HG03045 (cell line): ENCODE measurements at regions not wholly inside any gene's neighbourhood (a gene's known extent, or its start where the extent isn't known, plus 50 kb on each side); places are given as distances from the start of the nearest gene placed in this dataset.

Source experiments
- ATAC-seq: cut with Tn5 transposase; IDR thresholded peaks from one replicate; pipeline ENCODE4 v1.9.1; 2021; ENCODE audit warnings: mild to moderate bottlenecking, moderate library complexity; ENCODE audit not compliant: unreplicated experiment

GRCh38 chr12:116481726-116482125, 77.5 kb upstream of the MAP1LC3B2 start:
- ATAC-seq: no peak

DNA sequence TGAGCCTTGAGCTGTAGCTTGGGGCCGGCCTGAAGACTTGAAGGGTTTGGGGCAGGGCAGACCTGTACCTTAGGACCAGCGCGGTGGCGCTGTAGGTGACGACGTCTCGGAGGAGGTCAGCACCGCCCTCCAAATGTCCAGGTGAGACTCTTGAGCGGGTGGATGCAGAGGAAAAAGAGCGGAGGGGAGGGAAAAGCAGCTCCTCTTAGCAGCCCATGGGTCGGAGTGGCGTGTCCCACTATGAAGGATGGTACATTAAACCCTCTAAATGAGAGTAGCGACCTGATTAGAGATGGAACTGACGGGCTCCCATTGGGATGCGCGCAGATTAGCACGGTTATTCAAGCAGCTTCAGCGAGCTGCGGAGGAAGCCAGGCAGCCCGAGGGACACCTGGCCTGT, 77.0 kb upstream of the MAP1LC3B2 start:
- no peak for ATAC-seq

DNA sequence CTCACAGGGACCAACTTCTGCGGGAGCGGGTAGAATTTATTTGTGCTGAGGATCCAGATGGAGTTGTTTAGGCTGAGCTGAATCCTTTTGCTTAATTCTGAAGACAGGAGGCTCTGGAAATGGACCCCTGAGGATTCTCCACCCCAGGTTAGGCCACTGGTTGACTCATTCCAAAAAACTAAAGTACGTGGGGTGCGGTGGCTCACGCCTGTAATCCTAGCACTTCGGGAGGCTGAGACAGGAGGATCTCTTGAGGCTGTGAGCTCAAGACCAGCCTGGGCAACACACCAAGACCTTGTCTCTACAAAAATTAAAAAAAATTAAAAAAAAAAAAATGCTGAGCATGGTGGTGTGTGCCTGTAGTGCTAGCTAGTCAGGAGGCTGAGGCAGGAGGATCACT, 76.3 kb upstream of the MAP1LC3B2 start:
- ATAC-seq: no peak

- no peak for ATAC-seq
Measured at GRCh38 chr12:116483959-116484750, 75.0 kb upstream of the MAP1LC3B2 start.

DNA sequence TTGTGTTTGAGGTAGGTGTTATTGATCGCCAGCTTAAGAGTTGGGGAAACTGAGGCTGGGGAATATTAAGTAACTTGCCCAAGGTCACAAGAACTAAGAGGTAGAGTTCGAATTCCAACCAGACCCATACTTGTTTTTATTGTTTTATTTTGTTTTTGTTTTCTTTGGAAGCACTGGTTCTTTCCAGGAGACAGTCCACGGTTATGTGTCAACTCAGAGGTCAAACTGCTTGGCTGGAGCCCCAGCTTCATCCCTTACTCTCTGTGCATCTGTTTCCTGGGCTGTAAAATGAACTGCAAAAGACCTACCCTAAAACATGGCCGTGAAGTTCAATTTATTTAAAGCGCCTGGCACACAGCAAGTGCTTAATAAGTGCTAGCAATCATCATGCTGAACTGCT, 74.4 kb upstream of the MAP1LC3B2 start:
- no peak for ATAC-seq

DNA sequence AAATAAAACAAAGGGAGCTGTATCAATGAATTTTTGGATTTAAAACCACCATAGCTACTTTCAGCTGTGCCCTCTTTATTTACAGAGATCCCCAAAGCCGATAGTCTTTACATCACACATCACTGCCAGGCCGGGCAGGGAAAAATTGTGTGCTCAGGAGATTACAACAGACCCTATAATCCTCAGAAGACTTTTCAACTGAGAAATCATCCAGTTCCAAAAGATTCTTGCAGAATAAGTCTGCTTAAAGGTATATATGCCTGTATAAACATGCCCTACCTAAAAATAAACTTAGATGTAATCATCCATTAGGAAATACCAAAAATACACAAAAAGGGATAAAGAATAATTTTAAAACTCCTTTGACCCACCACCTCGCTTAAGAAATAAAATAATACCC, 70.1 kb upstream of the MAP1LC3B2 start:
- ATAC-seq: no peak

GRCh38 chr12:116490471-116490870, 68.7 kb upstream of the MAP1LC3B2 start:
- ATAC-seq: no peak

DNA sequence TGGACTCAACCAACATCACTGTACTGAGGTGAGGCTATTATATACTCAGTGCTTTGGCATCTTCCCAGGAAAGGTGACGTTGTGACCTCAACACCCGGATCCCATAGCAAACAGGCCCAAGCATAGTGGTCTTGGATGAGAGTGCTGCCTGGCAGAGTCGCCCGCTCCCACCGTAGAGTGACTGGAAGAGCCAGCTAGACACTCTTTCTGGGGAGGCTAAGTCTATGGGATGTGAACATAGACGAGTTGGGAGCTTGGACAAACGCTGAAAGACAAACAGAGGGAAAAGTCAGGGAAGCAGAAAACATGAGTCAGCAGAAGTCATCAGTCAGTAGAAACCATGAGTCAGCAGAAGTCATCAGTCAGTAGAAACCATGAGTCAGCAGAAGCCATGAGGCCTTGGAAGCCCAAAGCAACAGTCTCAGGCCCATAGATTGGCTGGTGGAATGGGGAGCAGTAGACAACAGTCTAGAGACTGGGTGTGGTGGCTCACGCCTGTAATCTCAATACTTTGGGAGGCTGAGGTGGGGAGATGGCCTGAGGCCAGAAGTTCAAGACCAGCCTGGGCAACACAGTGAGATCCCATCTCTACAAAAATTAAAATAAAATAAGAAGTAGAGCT, 66.4 kb upstream of the MAP1LC3B2 start:
- ATAC-seq: no peak

GRCh38 chr12:116495260-116495659, 63.9 kb upstream of the MAP1LC3B2 start:
- ATAC-seq: no peak

DNA sequence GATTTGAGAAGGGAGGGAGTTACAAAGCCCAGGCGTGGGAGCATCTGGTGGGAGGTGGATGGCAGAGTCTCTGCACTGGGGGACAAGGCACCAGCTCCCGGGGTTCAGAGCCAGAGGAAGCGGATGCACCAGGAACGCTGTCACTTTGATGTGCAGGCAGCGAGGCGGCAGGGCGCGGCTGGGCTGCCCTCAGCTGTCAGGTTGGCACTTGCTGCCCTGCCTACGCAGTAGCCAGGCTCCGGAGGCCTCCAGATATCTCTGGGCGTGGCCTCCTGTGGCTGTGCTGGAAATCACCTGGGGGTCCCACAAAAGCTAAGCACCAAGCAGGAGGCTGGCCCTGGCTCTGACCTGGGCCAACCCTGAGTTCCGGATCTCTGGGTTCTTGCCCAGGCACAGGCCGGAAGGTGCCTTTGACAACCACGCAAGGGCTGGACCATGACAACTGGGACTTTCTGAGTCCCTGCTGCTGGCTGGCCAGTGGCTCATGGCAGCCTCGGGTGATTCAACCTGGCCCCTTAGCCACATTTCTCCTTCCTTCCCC, 62.1 kb upstream of the MAP1LC3B2 start:
- no peak for ATAC-seq

- no peak for ATAC-seq
Measured at GRCh38 chr12:116498471-116498870, 60.7 kb upstream of the MAP1LC3B2 start.

DNA sequence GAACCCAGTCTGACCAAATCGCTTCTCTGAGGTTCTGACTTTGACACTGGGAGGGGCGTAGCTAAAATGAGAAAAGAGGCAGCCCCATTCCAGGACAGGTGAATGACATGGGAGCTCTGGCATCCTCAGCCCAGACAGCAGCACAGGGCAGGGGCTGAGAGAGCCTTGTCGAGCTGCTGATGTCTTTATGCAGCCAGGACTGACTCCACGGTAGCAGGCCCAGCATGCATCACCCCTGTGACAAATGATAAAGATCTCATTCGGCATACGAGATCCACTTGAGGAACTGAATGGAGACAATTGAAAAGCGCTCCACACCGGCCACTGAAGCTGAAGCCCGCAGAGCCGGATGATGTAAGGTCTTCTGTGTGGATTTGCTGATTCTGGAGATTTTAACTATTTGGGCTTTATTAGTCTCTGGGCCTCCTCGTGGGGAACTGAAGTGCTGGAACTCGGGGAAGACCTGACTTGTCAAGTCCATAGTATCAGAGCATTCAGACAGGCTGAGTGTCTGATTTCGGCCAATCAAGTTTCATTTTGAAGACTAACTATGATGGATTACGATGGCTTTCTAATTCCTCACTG, 56.9 kb upstream of the MAP1LC3B2 start:
- ATAC-seq: no peak

GRCh38 chr12:116502989-116503496, 56.1 kb upstream of the MAP1LC3B2 start:
- no peak for ATAC-seq

GRCh38 chr12:116504438-116504837, 54.7 kb upstream of the MAP1LC3B2 start:
- no peak for ATAC-seq

DNA sequence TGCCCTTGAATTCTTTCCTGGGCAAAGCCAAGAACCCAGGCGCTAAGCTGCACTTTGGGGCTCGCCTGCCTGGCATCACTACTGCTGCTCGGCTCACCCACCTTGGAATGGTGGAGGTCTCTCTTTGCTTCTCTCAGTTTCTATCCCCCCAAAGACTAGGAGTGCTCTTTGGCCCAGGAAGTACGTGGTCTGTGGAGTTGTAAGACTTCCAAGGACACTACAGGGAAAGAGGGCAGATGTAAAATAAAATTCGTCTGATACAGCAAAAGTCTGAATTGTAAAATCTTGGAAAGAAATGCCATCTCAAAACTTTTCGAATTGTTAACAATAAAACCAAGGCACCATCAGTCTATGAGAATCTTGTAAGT, 52.5 kb upstream of the MAP1LC3B2 start:
- ATAC-seq: no peak

DNA sequence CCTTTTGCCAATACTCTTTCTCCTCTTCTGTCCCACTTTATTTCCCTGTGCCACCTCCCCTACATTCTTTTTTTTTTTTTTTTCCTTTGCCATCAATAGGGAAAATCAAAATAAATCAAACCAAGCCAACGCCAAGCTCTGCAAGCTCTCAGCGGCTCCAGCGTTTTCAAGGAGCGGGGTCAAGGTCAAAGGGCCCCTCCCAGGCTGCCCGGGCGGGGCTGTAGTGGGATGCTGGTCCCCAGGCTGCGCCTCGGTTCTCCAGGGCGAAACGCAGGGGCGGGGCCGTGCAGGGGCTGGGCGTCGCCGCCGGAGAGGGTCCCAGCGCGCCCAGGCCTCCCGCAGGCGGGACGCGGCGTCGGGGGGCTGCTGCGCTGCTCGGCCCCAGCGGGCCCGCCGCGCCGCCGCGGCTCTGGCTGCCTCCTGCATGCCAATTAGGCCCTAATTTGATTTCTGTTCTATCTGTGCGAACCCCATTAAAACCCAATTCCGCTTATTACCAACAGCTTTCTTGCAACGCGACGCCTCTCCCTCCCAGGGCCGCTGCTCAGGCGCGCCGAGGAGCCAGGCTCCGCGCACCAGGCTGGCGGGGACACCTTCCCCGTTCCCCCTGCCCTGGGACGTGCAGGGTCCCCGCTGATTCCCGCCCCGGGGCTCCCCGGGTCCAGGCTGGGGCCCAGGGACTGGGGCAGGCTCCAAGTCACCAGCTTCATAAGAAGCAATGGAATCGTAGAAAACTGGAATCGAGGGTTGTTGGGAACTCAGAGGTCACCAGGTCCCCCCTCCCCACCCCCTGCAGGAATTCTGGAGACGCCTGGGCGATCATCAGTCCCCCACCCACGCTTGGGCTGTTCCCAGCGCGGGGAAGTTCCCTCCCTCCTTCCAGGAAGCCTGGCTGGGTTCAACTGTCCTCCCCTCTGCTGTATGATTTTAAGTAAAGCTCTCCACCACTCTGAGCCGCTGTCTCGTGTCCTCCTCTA, 50.7 kb upstream of the MAP1LC3B2 start:
- ATAC-seq: no peak
